22Rv1 (cell line): ENCODE measurements at regions not wholly inside any gene's neighbourhood (a gene's known extent, or its start where the extent isn't known, plus 50 kb on each side); places are given as distances from the start of the nearest gene placed in this dataset.
A peak's percentile ranks its signal among the peaks of the same experiment; 100 is the strongest.

ENCODE experiments used
- H3K27ac ChIP-seq: fragments of 450-650 bp; 2 replicates; pipeline ENCODE4 v1.5.1; 2017
- CTCF ChIP-seq: fragments of 450-650 bp; IDR thresholded peaks from 2 replicates; pipeline ENCODE4 v1.5.1; 2017; ENCODE audit warnings: mild to moderate bottlenecking
- ZFX ChIP-seq: fragments of 450-650 bp; IDR thresholded peaks from 2 replicates; pipeline ENCODE4 v1.6.1; 2017; ENCODE audit warnings: antibody characterized with exemption, borderline replicate concordance

- H3K27ac ChIP-seq: peak overlapping the region; percentile 43
- TF ChIP-seq CTCF: no peak
- TF ChIP-seq ZFX: no peak
Observed at GRCh38 chr11:110377434-110377833, 52.3 kb upstream of the FDX1 start.

- H3K27ac ChIP-seq: no peak overlapping the region
- TF ChIP-seq CTCF (no peak), ZFX (no peak)
Observed at GRCh38 chr11:110379261-110379660, 50.5 kb upstream of the FDX1 start.

GRCh38 chr11:110379936-110380335 is 49.8 kb upstream of the FDX1 start:
- H3K27ac ChIP-seq: no peak overlapping the region
- TF ChIP-seq CTCF: no peak
